ENCODE measurements at regions not wholly inside any gene's neighbourhood (a gene's known extent, or its start where the extent isn't known, plus 50 kb on each side); places are given as distances from the start of the nearest gene placed in this dataset.

DNA sequence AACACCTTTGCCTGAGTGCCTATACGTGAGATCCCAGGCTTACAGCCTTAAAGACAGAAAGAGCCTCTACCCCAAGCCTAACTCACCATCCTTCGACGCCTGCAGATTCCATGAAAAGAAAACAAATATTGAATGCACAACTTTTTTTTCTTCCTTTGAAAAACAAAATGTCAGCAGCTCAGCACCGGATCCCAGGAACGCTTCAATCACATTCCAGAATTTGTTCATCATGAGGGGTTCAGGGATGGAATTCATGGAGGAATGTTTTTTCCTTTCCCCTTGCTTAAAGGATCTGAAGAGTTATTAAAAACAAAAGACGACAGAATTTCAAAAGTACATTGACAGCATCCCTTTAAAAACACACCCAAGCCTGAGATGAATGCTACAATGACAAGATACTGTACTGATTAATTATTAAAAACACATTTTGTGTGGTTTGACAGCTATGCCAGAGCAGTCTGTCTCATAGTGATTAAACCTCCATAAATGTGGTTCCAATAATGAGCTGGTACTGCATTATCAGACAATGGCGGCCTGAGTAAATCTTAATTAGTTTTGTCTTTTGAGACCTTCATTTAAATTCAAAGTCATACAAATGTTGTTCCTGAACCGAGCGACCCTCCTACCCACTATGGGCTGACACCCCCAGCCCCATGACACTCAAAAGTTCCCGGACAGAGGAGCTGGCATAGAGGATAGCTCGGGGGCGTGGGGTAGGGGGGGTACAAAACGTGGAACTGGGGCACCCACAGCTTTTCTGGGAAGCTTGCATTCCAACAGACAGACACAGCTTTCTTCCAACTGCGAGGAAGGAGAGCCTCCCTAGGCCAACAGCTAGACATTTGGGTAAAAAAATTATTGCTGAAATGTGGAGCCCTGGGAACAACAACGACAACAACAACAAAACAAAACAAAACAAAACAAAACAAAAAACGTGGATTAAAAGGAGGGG is 227.5 kb downstream of the TTC32 start:
- 84 to 89% methylated on average over 16 of the region's 16 CpGs for WGBS, 2 donors
- Histone ChIP-seq H3K9me3 (no peaks in the 10 kb centered on the region), H3K27me3 (no peaks in the 10 kb centered on the region), H3K36me3 (no peaks in the 10 kb centered on the region), H3K27ac (no peak overlapping the region), H3K4me3 (no peak overlapping the region), H3K4me1 (peaks cover 0 to 14% (median 7%) of the 10 kb centered on the region in 9 donors)
- ATAC-seq (no peak), DNase-seq (no peak)
- TF ChIP-seq CTCF (IDR thresholded peaks at IDR 0.05), result no peak
- intact Hi-C loops (cut with DNase I), result loop anchor here in 2 of 10 donors (10.0 kb wide), 3 partner anchors 190 to 700 kb away; partner anchors contain the start of gene OSR1 (in 1 of the 2)

- H3K27ac ChIP-seq, result peak overlapping the region in 2 of 10 donors; percentile 22 to 39
- DNase-seq, result peak in 1 of 2 donors; percentile 10
- peaks cover 0 to 14% (median 7%) of the 10 kb centered on the region in 9 donors for H3K4me1 ChIP-seq
- no peak for TF ChIP-seq CTCF (IDR thresholded peaks at IDR 0.05)
- intact Hi-C loops (cut with DNase I), result loop anchor here in 2 of 10 donors (10.0 kb wide), 3 partner anchors 191 to 699 kb away; partner anchors contain the start of gene OSR1 (in 1 of the 2)
- H3K36me3 ChIP-seq, result no peaks in the 10 kb centered on the region
- no peaks in the 10 kb centered on the region for H3K9me3 ChIP-seq
- 39 to 42% methylated on average over 11 of the region's 11 CpGs for WGBS, 2 donors
- H3K27me3 ChIP-seq, result no peaks in the 10 kb centered on the region
- peak in 5 of 8 donors; percentile 13 to 56 (median 34) for ATAC-seq
- H3K4me3 ChIP-seq, result no peak overlapping the region
These were observed 228.5 kb downstream of the TTC32 start for GRCh38 chr2:19673213-19673791.

GRCh38 chr2:19671916-19672315 is 229.9 kb downstream of the TTC32 start:
- 90 to 95% methylated on average over 4 of the region's 4 CpGs for WGBS, 2 donors
- DNase-seq (no peak), ATAC-seq (no peak)
- Histone ChIP-seq H3K4me1 (peaks cover 0 to 14% (median 7%) of the 10 kb centered on the region in 9 donors), H3K9me3 (no peaks in the 10 kb centered on the region), H3K27ac (no peak overlapping the region), H3K36me3 (no peaks in the 10 kb centered on the region), H3K27me3 (no peaks in the 10 kb centered on the region), H3K4me3 (no peak overlapping the region)
- intact Hi-C loops (cut with DNase I), result loop anchor here in 2 of 10 donors (10.0 kb wide), 3 partner anchors 193 to 697 kb away; partner anchors contain the start of gene OSR1 (in 1 of the 2)
- no peak for TF ChIP-seq CTCF (IDR thresholded peaks at IDR 0.05)

GRCh38 chr2:19671311-19671710 is 230.5 kb downstream of the TTC32 start:
- Histone ChIP-seq H3K27ac (no peak overlapping the region), H3K4me3 (no peak overlapping the region), H3K4me1 (peaks cover 0 to 15% (median 7%) of the 10 kb centered on the region in 9 donors), H3K9me3 (no peaks in the 10 kb centered on the region), H3K27me3 (no peaks in the 10 kb centered on the region), H3K36me3 (no peaks in the 10 kb centered on the region)
- DNase-seq (no peak), ATAC-seq (no peak)
- TF ChIP-seq CTCF (IDR thresholded peaks at IDR 0.05), result no peak
- intact Hi-C loops (cut with DNase I), result loop anchor here in 2 of 10 donors (10.0 kb wide), 3 partner anchors 193 to 697 kb away; partner anchors contain the start of gene OSR1 (in 1 of the 2)
- WGBS, 2 donors, result 77 to 95% methylated on average over 1 of the region's 1 CpG
